ENCODE measurements at regions not wholly inside any gene's neighbourhood (a gene's known extent, or its start where the extent isn't known, plus 50 kb on each side); places are given as distances from the start of the nearest gene placed in this dataset.
"Not testable (repeated sequence)": the region's sequence is repeated elsewhere in the genome, so short reads cannot be mapped to it uniquely, and the experiment has no call there.

- FAIRE-seq = no peak
Measured at GRCh38 chr1:103344930-103345329, 180.6 kb upstream of the RNPC3 start.

DNA sequence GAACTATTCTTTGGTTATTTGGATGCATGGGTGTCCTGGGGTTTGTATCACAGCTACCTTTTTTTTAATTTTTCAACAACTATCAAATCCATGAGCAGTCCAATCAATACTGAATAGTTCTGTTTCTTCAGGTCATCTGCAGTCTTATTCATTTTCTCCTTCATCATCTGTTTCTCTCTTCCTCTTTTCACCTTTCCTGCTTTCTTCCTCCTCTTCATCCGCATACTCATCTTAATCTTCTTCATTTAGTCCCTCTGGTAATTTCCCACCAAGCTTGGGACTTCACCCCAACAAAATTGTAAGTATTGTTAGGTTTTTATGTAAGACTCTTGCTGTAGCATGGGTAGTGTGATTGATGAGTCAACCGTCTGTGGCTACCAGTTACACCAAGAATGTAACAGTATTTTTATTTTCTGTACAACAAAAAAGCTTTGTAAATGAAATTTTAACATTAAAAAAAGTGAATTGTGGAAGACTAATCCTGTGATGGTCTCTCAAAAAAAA is 184.1 kb upstream of the RNPC3 start:
- FAIRE-seq = no peak

DNA sequence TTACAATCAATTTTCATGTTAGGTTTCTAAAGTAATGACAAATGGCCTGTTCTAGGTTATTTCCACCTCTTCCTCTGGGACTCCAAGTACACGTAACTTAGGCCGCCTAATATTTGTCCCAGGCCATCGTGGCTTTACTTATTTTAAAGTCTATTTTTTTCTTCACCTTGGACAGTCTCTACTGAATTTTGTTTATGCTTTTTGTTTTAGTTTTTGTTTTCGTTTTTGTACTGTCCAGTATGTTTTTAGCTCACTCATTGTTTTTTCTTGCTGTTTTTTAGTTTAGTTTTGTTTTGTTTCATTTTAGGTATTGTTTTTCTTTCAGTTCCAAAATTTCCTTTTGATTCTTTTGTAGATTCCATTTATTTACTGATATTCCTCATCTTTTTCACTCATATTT is 187.7 kb upstream of the RNPC3 start:
- FAIRE-seq = no peak

- FAIRE-seq = no peak
Measured at GRCh38 chr1:103336408-103336807, 189.1 kb upstream of the RNPC3 start.

- FAIRE-seq = no peak
Measured at GRCh38 chr1:103333141-103333540, 192.4 kb upstream of the RNPC3 start.

DNA sequence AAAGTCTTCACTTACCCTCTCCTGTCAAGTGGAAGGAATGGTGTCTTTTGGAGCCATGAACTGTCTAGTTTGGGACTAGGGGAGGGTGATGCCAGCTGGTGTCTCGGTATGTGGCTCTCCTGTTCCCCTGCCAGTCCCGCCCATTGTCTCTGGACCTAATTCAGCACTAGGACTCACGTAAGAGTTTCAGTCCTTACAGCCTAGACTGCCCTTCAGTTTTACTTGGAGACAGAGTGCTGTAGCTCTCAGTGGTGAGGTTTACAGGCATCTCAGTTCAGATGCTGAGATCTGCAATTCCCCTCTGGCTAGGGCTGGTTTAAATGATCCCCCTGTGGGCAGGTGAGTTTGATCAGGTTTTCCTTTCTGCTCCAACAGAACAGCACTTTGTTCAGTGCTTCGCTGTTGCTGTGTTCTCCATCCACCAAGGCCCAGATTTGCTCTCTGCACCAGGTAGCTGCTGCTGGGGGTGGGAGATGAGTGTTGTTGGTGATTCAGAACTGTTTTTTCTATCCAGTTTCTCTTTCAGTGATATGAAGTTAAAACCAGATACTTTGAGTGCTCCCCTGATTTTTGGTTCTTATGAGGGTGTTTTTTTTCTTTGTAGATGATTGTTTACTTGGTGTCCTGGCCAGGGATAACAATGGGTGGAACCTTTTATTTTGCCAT is 198.3 kb upstream of the RNPC3 start:
- no peak for FAIRE-seq

DNA sequence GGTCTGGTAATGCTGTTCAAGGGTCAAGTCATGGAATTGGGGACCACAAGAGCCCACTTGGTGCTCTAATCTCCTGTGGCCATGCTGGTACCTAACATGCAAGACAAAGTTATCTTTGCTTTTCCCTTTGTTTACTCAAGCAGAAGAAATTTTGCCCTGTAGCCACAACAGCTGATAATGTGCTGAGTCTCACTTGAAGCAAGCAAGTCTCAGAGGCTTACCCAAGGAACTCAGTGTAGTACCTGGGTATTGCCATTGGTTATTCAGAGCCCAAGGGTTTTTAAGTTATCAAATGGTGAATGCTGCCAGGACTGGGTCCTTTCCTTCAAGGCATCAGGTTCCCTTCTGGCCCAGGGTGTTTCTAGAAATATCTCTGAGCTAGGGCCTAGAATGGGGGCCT is 198.9 kb upstream of the RNPC3 start:
- no peak for FAIRE-seq

DNA sequence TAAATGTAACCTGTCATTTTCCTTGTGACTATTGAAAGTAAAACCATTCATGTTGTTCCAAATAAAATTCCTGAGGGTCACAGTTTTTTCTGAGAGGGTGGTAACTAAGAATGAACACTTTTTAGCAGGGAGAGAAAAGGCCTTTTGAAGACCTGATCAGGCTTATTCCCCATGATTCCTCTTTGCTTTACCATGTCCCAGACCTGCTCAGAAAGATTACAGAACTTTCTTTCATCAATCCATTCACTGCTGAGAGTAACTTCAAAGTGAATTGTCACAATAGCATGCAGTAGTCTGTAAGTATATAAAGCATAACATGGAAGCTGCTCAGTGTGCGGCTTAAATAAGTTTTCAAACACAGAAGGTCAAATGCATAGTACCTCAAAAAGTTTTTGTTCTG is 201.5 kb upstream of the COL11A1 start:
- no peak for FAIRE-seq

GRCh38 chr1:103307751-103308150 is 199.4 kb upstream of the COL11A1 start:
- no peak for FAIRE-seq

DNA sequence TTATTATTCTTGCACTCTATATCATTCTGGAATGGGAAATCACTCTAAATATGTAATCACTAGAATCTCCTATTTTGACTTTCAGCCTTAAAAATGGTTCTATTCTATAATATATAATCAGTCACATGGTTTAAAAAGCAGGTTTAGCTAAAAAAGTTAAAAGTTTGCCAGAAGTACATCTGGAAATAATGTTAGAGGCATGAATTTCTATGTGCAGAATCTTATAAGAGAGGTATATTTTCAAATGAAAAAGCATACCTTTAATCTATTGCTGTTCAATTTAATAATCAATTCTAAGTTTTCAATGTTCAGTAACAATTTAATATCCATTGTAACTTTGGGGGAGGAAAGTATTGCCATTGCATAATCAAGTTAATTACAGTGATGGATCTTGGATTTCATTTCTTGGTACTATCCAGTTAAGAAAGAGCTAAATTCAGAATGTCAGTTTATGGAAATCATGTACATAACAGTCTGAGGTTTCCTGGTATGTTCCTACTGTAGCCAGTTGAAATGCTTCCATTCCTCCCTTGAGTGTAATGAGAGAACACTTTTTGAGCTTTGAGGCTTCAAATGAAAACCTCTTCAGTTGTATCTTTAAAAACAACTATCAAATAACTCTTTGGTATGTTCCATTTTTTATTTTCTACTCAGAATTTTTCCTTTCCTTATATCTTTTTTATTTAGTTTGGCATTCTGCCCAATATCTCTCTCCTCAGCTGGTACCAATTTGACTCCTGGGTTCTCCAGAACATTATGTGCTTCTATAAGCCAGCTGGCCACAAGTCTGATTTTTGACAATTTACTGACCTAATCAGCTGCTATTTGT is 175.7 kb upstream of the COL11A1 start:
- no peak for FAIRE-seq

DNA sequence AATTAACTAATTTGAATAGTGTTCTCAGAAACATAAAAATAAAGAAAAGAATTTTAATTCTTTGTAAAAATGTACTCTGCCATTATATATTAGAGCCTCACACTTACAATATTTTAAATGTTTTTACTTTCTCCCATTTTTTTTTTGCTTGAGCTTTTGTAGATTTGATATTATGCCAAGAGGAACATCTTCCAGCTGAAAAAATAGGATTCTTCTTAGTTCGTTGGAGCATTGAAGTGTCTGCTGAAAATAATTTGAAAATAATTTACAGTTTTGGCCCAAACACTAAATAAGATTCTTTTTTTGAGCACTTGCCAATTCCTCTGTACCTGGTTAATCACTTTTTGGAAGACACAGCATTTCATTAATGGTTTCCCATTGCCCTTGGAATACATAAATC is 175.0 kb upstream of the COL11A1 start:
- FAIRE-seq = no peak

DNA sequence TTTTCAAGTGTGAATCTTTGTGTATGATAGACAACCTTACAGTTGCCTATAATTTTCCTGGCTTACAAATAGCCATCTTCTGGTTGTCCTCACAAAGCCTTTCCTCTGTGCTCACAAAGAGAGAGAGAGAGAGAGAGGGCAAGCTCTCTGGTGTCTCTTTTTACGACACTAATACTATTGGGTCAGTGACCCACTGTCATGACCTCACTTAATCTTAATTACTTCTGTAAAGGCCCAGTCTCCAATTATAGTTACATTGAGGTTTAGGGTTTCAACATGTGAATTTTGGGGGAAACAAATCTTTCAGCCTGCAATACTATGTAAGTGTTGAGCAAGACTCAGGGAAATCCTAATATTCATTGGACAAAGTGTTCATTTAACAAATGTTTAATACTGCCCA is 167.4 kb upstream of the COL11A1 start:
- FAIRE-seq = no peak

DNA sequence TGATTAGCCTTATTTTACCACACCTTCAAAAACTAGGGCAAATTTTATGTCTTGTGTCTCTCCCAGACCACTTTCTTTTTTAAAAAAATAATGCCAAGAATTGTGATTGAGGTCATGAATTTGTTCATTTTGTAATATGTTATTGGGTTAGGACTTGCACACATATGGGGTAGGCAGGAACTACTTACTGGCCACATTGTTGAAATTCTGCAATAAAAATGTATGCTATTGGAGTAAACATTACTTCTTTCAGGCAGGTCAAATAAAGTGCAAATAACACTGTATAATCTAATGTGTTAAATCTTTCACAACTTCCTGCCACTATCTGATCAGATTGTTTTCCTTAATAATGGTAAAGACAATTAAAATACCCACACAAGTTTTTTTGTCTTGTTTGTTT is 166.6 kb upstream of the COL11A1 start:
- FAIRE-seq = no peak

GRCh38 chr1:103273106-103273505 is 164.8 kb upstream of the COL11A1 start:
- no peak for FAIRE-seq

DNA sequence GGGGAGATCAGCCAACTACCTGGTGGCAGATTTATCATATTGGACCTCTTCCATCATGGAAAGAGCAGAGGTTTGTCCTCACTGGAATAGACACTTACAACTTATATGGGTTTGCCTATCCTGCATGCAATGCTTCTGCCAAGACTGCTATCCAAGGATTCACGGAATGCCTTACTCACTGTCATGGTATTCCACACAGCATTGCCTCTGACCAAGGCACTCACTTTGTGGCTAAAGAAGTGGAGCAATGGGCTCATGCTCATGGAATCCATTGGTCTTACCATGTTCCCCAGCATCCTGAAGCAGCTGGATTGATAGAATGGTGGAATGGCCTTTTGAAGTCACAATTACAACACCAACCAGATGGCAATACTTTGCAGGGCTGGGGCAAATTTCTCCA is 163.1 kb upstream of the COL11A1 start:
- not testable (repeated sequence) for FAIRE-seq

DNA sequence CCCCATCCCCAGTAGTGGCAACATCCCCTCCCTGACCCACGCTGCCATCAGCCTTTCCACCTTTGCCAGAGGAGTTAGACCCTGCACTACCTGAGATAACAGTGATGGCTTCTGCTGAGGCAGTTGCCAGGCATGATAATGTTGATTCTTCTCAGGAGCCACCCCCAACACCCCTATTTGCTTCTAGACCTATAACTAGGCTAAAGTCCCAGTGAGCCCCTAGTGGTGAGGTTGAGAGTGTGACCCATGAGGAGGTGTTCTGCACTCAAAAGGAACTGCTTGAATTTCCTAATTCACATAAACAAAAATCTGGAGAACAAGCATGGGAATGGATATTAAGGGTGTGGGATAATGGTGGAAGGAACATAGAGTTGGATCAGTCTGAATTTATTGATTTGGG is 159.6 kb upstream of the COL11A1 start:
- FAIRE-seq = no peak

- FAIRE-seq = no peak
Measured at GRCh38 chr1:103267266-103267665, 158.9 kb upstream of the COL11A1 start.

- FAIRE-seq = no peak
Measured at GRCh38 chr1:103266036-103266435, 157.7 kb upstream of the COL11A1 start.

DNA sequence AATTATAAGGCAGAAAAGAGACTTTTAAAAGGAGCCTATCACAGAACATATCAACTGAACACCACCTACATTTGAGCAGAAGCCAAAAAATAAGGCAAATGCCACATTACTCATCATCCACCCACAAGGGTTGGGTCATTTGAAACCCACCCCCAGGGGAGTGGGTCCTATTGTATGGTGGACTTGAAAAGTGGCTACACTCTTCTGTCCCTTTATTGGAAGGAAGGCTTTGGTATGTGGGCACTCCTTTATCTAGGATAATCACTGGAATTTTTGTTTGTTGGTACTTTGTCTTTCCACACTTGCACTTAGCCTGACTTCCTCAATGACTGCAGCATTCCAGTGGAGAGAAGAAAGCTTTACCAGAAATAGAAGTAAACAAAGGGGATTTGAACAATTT is 157.2 kb upstream of the COL11A1 start:
- FAIRE-seq = no peak

DNA sequence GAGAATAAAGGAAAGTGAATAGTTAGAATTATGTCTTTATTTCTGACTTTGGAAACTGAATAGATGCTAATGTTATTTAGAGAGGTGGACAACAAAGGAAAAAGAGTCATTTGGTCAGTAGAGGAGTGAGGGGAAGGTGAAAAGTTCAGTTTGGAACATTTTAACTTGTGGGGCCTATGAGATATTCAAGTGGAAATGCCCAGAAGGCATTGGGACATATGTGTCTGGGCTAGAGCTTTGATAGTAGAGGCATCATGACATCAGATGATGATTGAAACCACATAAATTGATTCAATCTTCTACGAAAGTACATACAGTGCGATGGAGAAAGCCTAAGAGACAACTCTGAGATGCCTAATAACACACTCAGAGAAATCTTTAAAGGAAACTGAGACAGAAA is 151.7 kb upstream of the COL11A1 start:
- FAIRE-seq = no peak

GRCh38 chr1:103256490-103256889 is 148.2 kb upstream of the COL11A1 start:
- FAIRE-seq = no peak

- no peak for FAIRE-seq
Measured at GRCh38 chr1:103254691-103255090, 146.4 kb upstream of the COL11A1 start.

GRCh38 chr1:103250441-103250861 is 142.1 kb upstream of the COL11A1 start:
- FAIRE-seq = no peak

DNA sequence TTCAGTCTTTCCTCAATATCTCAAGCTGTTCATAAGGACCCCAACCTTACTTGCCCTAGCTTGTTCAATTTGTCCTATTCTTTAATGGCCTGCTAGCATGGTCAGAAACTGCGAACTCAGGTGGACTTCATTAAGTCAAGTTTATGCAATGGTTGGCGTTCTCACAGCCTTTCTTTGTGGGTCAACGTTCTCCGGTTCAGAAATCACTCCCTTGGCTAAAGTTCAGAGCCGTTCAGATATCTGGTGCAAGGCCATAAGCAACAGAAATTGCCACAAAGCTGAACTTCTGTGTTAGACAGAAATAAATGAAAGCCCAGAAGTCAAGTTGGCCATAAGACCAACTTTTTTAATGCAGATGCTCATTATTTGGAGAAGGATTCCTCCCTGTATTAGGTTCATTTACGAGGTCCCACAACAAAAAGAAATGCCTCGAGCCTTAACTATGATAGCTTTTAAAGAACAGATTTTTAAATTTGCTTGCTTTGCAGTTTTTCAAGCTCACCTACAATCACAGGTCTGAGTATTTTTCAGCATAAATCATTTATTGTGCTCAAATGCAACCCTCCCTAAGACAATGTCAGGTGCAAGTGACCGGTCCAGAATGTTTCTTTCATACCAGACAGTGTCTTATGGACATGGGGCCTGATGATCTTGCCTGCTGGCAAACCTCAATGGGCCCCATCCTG is 140.2 kb upstream of the COL11A1 start:
- no peak for FAIRE-seq
